GM19372 (cell line): ENCODE measurements at regions not wholly inside any gene's neighbourhood (a gene's known extent, or its start where the extent isn't known, plus 50 kb on each side); places are given as distances from the start of the nearest gene placed in this dataset.
"Not testable (repeated sequence)": the region's sequence is repeated elsewhere in the genome, so short reads cannot be mapped to it uniquely, and the experiment has no call there.

ENCODE experiments used
- ATAC-seq: cut with Tn5 transposase; IDR thresholded peaks from one replicate; pipeline ENCODE4 v1.9.1; 2021; ENCODE audit warnings: mild to moderate bottlenecking, low read depth, moderate library complexity; ENCODE audit not compliant: unreplicated experiment

GRCh38 chr6:169106176-169106575, 147.5 kb downstream of the THBS2 start:
- no peak for ATAC-seq

GRCh38 chr6:169101981-169102380, 151.7 kb downstream of the THBS2 start:
- no peak for ATAC-seq

- ATAC-seq = no peak
Measured at GRCh38 chr6:169101036-169101805, 152.4 kb downstream of the THBS2 start.

- ATAC-seq = no peak
Measured at GRCh38 chr6:169099411-169100202, 154.0 kb downstream of the THBS2 start.

- ATAC-seq = not testable (repeated sequence)
Measured at GRCh38 chr6:169098651-169099050, 155.0 kb downstream of the THBS2 start.

- ATAC-seq = no peak
Measured at GRCh38 chr6:169098116-169098515, 155.5 kb downstream of the THBS2 start.

GRCh38 chr6:169097381-169097959, 156.2 kb downstream of the THBS2 start:
- ATAC-seq = no peak

GRCh38 chr6:169096388-169096787, 157.3 kb downstream of the THBS2 start:
- no peak for ATAC-seq

- no peak for ATAC-seq
Measured at GRCh38 chr6:169095153-169095552, 158.5 kb downstream of the THBS2 start.

GRCh38 chr6:169094552-169094950, 159.1 kb downstream of the THBS2 start:
- no peak for ATAC-seq

GRCh38 chr6:169093770-169094551, 159.7 kb downstream of the THBS2 start:
- ATAC-seq = no peak

GRCh38 chr6:169093066-169093723, 160.5 kb downstream of the THBS2 start:
- ATAC-seq = no peak

GRCh38 chr6:169092375-169092774, 161.3 kb downstream of the THBS2 start:
- peak; percentile 94 for ATAC-seq

- not testable (repeated sequence) for ATAC-seq
Measured at GRCh38 chr6:169090514-169091127, 163.0 kb downstream of the THBS2 start.

- ATAC-seq = no peak
Measured at GRCh38 chr6:169088762-169089161, 164.9 kb downstream of the THBS2 start.

- ATAC-seq = no peak
Measured at GRCh38 chr6:169087443-169088041, 166.1 kb downstream of the THBS2 start.

GRCh38 chr6:169086616-169087015, 167.0 kb downstream of the THBS2 start:
- not testable (repeated sequence) for ATAC-seq

- ATAC-seq = no peak
Measured at GRCh38 chr6:169086020-169086419, 167.6 kb downstream of the THBS2 start.

- no peak for ATAC-seq
Measured at GRCh38 chr6:169085466-169085865, 168.2 kb downstream of the THBS2 start.
